A673 (cell line): ENCODE measurements at regions not wholly inside any gene's neighbourhood (a gene's known extent, or its start where the extent isn't known, plus 50 kb on each side); places are given as distances from the start of the nearest gene placed in this dataset.

Source experiments
- BruUV-seq: library from RNA; stranded (reverse); fragments of 400-500 nt; replicated peaks from 2 replicates; lab custom pipeline; 2021; lab: Mats Ljungman, UMichigan
- CTCF ChIA-PET: fragments of 300-600 bp; sonication (Branson Sonifier 250); formaldehyde crosslinking; loops from one replicate; lab custom pipeline; 2022; ENCODE audit warnings: antibody characterized with exemption; lab: Charles Lee
- POLR2A ChIA-PET: fragments of 300-600 bp; sonication (Branson Sonifier 250); formaldehyde crosslinking; loops from one replicate; lab custom pipeline; 2022; ENCODE audit warnings: antibody characterized with exemption; ENCODE audit not compliant: low non-redundant PET; lab: Charles Lee
- DNase-seq: peaks from one replicate; pipeline ENCODE4 v3.0.0-alpha.2; 2015; ENCODE audit warnings: low spot score
- H3K27ac ChIP-seq: fragments of 200-600 bp; sonication (generic); 2 replicates; pipeline ENCODE4 v1.5.1; 2016; ENCODE audit warnings: mixed run types, low read depth, mild to moderate bottlenecking, mixed read lengths, antibody characterized with exemption, low read length; ENCODE audit not compliant: poor library complexity, severe bottlenecking
- H3K27me3 ChIP-seq: fragments of 200-600 bp; sonication (generic); replicated peaks from 2 replicates; pipeline ENCODE4 v1.6.1; 2017; ENCODE audit warnings: mixed run types, low read depth, mild to moderate bottlenecking, mixed read lengths, antibody characterized with exemption, low read length; ENCODE audit not compliant: insufficient read depth, poor library complexity
- H3K36me3 ChIP-seq: fragments of 200-600 bp; sonication (generic); 2 replicates; pipeline ENCODE4 v1.6.1; 2016; ENCODE audit warnings: mixed run types, mild to moderate bottlenecking, mixed read lengths, antibody characterized with exemption, low read length; ENCODE audit not compliant: insufficient read depth, poor library complexity, severe bottlenecking
- H3K4me1 ChIP-seq: fragments of 200-600 bp; sonication (generic); 2 replicates; pipeline ENCODE4 v1.6.1; 2017; ENCODE audit warnings: mixed run types, mild to moderate bottlenecking, mixed read lengths, antibody characterized with exemption, low read length; ENCODE audit not compliant: insufficient read depth, poor library complexity, severe bottlenecking
- H3K4me3 ChIP-seq: fragments of 200-600 bp; sonication (generic); 2 replicates; pipeline ENCODE4 v1.5.1; 2016; ENCODE audit warnings: low read depth, mixed run types, mild to moderate bottlenecking, mixed read lengths, low read length; ENCODE audit not compliant: poor library complexity, severe bottlenecking
- H3K9me3 ChIP-seq: fragments of 200-600 bp; sonication (generic); 2 replicates; pipeline ENCODE4 v1.6.1; 2016; ENCODE audit warnings: mixed run types, low read depth, mild to moderate bottlenecking, mixed read lengths, antibody characterized with exemption, low read length; ENCODE audit not compliant: poor library complexity, severe bottlenecking
- EZH2 ChIP-seq: fragments of 200-600 bp; sonication (generic); IDR thresholded peaks from 2 replicates; pipeline ENCODE4 v1.6.1; 2017; ENCODE audit warnings: borderline replicate concordance, low read depth, mild to moderate bottlenecking, mixed read lengths, antibody characterized with exemption, low read length; ENCODE audit not compliant: poor library complexity, severe bottlenecking
- intact Hi-C: fragments of 100-400 bp; cut with micrococcal nuclease; formaldehyde crosslinking; loops from one replicate; pipeline ENCODE4 v1.10.0; 2022; ENCODE audit not compliant: unreplicated experiment
- TF ChIP-seq, protein P1 (sequence below): fragments of 300-800, 200-600 bp; sonication (generic); conservative IDR thresholded peaks from 2 replicates; pipeline ENCODE4 v1.5.1; 2017; ENCODE audit warnings: low read depth, mild to moderate bottlenecking, antibody characterized with exemption, low read length, moderate library complexity, mixed read lengths

DNA sequence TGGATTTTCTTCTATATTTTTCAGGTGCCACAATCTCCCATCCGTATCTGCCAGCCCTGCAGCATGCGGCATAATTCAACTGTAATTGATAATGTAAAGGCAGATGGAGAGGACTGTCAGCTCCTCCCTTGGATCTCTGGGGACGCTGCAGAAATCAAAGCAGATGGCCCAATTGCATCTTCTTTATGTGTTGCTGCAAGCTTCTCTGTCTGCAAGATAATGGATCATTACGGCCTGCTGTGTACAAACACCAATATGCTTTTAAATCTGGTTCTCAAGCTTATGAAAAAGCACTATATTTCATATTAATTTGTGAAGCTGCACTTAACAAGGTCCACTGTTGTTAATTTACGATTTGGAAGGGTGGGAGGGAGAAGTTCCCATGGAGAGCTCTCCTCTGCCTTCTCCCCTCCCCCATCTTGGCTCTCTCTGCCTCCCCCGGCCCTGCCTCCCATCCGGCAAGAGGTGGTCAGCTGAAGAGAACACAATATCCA is 607.5 kb downstream of the TOX3 start:
- POLR2A ChIA-PET, result no interaction called here
- H3K36me3 ChIP-seq, result no peaks in the 10 kb centered on the region

DNA sequence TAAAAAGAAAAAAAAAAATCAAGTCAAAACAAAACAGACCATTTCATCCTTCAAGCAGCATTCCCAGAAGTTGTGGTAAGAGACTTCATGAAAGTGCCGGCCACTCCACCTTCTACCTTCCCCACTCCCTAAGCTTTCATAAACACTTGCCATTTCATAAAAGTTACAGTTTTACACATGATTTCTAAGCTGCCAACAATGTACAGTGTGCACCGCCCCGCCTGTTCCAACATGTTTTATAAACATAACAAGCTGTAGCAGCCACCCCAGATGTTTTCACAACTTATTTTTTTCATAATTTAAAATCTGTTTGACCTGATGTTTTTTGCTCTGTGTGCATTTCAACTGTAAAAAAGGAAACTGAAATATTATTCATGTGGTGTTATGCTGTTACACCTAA is 608.1 kb downstream of the TOX3 start:
- CTCF ChIA-PET, result no interaction called here
- POLR2A ChIA-PET, result no interaction called here
- Histone ChIP-seq H3K4me3 (no peak overlapping the region), H3K27ac (no peak overlapping the region), H3K36me3 (no peaks in the 10 kb centered on the region), H3K9me3 (no peaks in the 10 kb centered on the region), H3K4me1 (no peaks in the 10 kb centered on the region), H3K27me3 (no peaks in the 10 kb centered on the region)
- no peak for DNase-seq
- no TSS peak for BruUV-seq
- intact Hi-C loops, result no loop called here
- TF ChIP-seq, protein P1, sequence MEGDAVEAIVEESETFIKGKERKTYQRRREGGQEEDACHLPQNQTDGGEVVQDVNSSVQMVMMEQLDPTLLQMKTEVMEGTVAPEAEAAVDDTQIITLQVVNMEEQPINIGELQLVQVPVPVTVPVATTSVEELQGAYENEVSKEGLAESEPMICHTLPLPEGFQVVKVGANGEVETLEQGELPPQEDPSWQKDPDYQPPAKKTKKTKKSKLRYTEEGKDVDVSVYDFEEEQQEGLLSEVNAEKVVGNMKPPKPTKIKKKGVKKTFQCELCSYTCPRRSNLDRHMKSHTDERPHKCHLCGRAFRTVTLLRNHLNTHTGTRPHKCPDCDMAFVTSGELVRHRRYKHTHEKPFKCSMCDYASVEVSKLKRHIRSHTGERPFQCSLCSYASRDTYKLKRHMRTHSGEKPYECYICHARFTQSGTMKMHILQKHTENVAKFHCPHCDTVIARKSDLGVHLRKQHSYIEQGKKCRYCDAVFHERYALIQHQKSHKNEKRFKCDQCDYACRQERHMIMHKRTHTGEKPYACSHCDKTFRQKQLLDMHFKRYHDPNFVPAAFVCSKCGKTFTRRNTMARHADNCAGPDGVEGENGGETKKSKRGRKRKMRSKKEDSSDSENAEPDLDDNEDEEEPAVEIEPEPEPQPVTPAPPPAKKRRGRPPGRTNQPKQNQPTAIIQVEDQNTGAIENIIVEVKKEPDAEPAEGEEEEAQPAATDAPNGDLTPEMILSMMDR, result no peak
- no peak for TF ChIP-seq EZH2

More for the DNA sequence above, 607.5 kb downstream of the TOX3 start:
- no peaks in the 10 kb centered on the region for H3K4me1 ChIP-seq
- intact Hi-C loops, result no loop called here
- TF ChIP-seq EZH2, result no peak
- TF ChIP-seq, protein P1, result no peak
- no peak overlapping the region for H3K4me3 ChIP-seq
- no peak overlapping the region for H3K27ac ChIP-seq
- BruUV-seq, result no TSS peak
- no peaks in the 10 kb centered on the region for H3K9me3 ChIP-seq
- CTCF ChIA-PET, result no interaction called here
- DNase-seq, result no peak
- H3K27me3 ChIP-seq, result no peaks in the 10 kb centered on the region

DNA sequence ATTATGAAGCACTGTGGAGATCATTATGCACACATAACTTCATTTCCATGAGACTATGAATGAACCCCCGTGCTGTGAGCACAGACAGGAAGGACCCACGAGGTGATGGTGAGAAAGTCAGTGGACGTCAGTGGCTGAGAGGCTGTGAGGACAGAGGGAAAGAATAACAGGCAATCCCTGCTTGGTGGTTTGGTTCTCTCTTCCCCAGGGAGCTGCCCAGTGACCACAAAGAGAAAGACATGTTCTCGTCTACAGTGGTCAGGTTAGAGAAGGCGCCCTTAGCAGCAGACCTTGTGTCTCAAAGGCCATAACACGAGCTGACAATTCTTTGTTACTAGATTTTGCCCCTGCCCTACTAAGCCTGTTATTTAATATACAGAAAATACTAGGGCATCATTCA is 609.2 kb downstream of the TOX3 start:
- H3K4me1 ChIP-seq, result no peaks in the 10 kb centered on the region
- H3K27ac ChIP-seq, result no peak overlapping the region
- H3K27me3 ChIP-seq, result no peaks in the 10 kb centered on the region
- POLR2A ChIA-PET, result no interaction called here
- TF ChIP-seq, protein P1, result no peak
- no peak for TF ChIP-seq EZH2
- no peak overlapping the region for H3K4me3 ChIP-seq
- CTCF ChIA-PET, result no interaction called here
- BruUV-seq, result no TSS peak
- intact Hi-C loops, result no loop called here
- no peaks in the 10 kb centered on the region for H3K36me3 ChIP-seq
- DNase-seq, result no peak
- H3K9me3 ChIP-seq, result no peaks in the 10 kb centered on the region
